PC-3 (cell line): ENCODE measurements at regions not wholly inside any gene's neighbourhood (a gene's known extent, or its start where the extent isn't known, plus 50 kb on each side); places are given as distances from the start of the nearest gene placed in this dataset.

Experiments
- CTCF ChIP-seq: fragments of 300-600 bp; sonication (generic); conservative IDR thresholded peaks from 2 replicates; pipeline ENCODE4 v1.5.1; 2017; ENCODE audit warnings: antibody characterized with exemption, low read depth, mild to moderate bottlenecking, low read length
- EZH2 ChIP-seq: fragments of 300-600 bp; sonication (generic); IDR thresholded peaks from one replicate; pipeline ENCODE4 v1.6.1; 2017; ENCODE audit warnings: antibody characterized with exemption, mild to moderate bottlenecking, low read length; ENCODE audit not compliant: unreplicated experiment
- EZH2phosphoT487 ChIP-seq: fragments of 300-600 bp; sonication (generic); IDR thresholded peaks from 2 replicates; pipeline ENCODE4 v1.6.1; 2018; ENCODE audit warnings: mild to moderate bottlenecking, antibody characterized with exemption, low read length, borderline replicate concordance

- TF ChIP-seq CTCF (no peak), EZH2 (no peak), EZH2phosphoT487 (no peak)
These were observed 153.0 kb upstream of the DIO3 start for GRCh38 chr14:101408077-101408831.
